HL-60 (cell line): ENCODE measurements at regions not wholly inside any gene's neighbourhood (a gene's known extent, or its start where the extent isn't known, plus 50 kb on each side); places are given as distances from the start of the nearest gene placed in this dataset.

Experiments used
- CTCF ChIP-seq: IDR thresholded peaks from one replicate; pipeline ENCODE4 v1.5.1; 2011; ENCODE audit warnings: low read length, control low read depth, inconsistent platforms; ENCODE audit not compliant: insufficient read depth
- POLR2AphosphoS5 ChIP-seq: IDR thresholded peaks from 2 replicates; pipeline ENCODE4 v1.6.1; 2012; ENCODE audit warnings: low read depth

DNA sequence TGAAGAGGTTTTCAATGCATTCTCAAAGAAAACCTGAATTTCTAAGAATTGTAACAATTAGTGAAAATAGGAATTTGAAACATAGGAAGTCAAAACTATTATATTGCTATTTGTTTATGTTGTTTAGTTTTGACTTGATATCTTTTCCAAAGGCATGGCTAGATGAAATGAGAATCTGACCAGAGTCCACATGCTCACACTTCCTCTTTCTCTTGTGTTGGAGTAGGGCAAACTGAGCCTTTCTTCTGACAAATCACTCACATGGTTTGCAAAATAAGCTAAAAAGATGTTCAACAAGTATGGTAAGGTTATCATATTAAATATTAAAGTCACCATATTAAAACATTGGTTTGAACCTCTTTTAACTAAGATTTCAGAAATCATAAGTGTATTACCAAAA, 512.6 kb downstream of the ISL1 start:
- TF ChIP-seq CTCF (no peak), POLR2AphosphoS5 (no peak)
